DND-41 (cell line): ENCODE measurements at regions not wholly inside any gene's neighbourhood (a gene's known extent, or its start where the extent isn't known, plus 50 kb on each side); places are given as distances from the start of the nearest gene placed in this dataset.

Experiments used
- CTCF ChIP-seq: IDR thresholded peaks from 2 replicates; pipeline ENCODE4 v1.5.1; 2012; ENCODE audit warnings: borderline replicate concordance, low read length, moderate library complexity, mild to moderate bottlenecking; ENCODE audit not compliant: poor library complexity, severe bottlenecking; ENCODE audit errors: extremely low read depth
- EZH2 ChIP-seq: IDR thresholded peaks from 3 replicates; pipeline ENCODE4 v1.6.1; 2012; ENCODE audit warnings: borderline replicate concordance, low read depth, mild to moderate bottlenecking, moderate library complexity, low read length, inconsistent platforms; ENCODE audit not compliant: severe bottlenecking

GRCh38 chr10:131683281-131683861 is 217.4 kb upstream of the PPP2R2D start:
- TF ChIP-seq CTCF (no peak), EZH2 (no peak)
